Endothelial cell of umbilical vein (primary cell): ENCODE measurements at regions not wholly inside any gene's neighbourhood (a gene's known extent, or its start where the extent isn't known, plus 50 kb on each side); places are given as distances from the start of the nearest gene placed in this dataset.

Experiments
- BruUV-seq: library from RNA; stranded (reverse); fragments of 400-500 nt; replicated peaks from 2 replicates; lab custom pipeline; 2021; lab: Mats Ljungman, UMichigan
- CTCF ChIA-PET: fragments of 300-600, 350-600 bp; sonication (Branson Sonifier 250); formaldehyde crosslinking; loops from one replicate; lab custom pipeline; 2021; ENCODE audit warnings: antibody characterized with exemption, inconsistent platforms; lab: Charles Lee
- POLR2A ChIA-PET: fragments of 300-600, 350-600 bp; sonication (Branson Sonifier 250); formaldehyde crosslinking; loops from one replicate; lab custom pipeline; 2021; ENCODE audit warnings: antibody characterized with exemption, inconsistent platforms; lab: Charles Lee
- DNase-seq: peaks from one replicate; pipeline ENCODE4 v3.0.0-alpha.2; 2011; ENCODE audit warnings: low read depth, low spot score
- FAIRE-seq: peaks from 2 replicates; lab custom pipeline; 2011; peaks lifted over from hg19 to GRCh38; lab: Jason Lieb, UNC
- H2AFZ ChIP-seq: 2 replicates; pipeline ENCODE4 v1.6.0; 2012; ENCODE audit warnings: low read depth, low read length, control low read depth, inconsistent platforms
- H3K27ac ChIP-seq: 2 replicates; pipeline ENCODE4 v1.5.1; 2011; ENCODE audit warnings: low read depth, mild to moderate bottlenecking, control low read depth, low read length, moderate library complexity; ENCODE audit not compliant: insufficient read depth
- H3K27me3 ChIP-seq, 2 experiments: 2 replicates each; pipeline versions ENCODE4 v1.6.0 to v1.6.1; 2011; ENCODE audit warnings: low read length in 2 of 2, mixed read lengths in 1 of 2; ENCODE audit not compliant: control insufficient read depth in 2 of 2, insufficient read depth in 2 of 2
- H3K36me3 ChIP-seq, 2 experiments: 2 replicates in 1 of 2; 3 replicates in 1 of 2; pipeline ENCODE4 v1.5.1; 2011; ENCODE audit warnings: low read length in 2 of 2, mild to moderate bottlenecking in 1 of 2, moderate library complexity in 1 of 2; ENCODE audit not compliant: control insufficient read depth in 2 of 2, insufficient read depth in 2 of 2; ENCODE audit errors: extremely low read depth in 1 of 2
- H3K4me1 ChIP-seq: 3 replicates; pipeline ENCODE4 v1.5.1; 2011; ENCODE audit warnings: mild to moderate bottlenecking, low read length; ENCODE audit not compliant: control insufficient read depth, insufficient read depth; ENCODE audit errors: extremely low read depth
- H3K4me2 ChIP-seq: 2 replicates; pipeline ENCODE4 v1.6.1; 2011; ENCODE audit warnings: low read length, control low read depth, mixed read lengths; ENCODE audit not compliant: insufficient read depth
- H3K4me3 ChIP-seq, 3 experiments: fragments of 200-600 bp in 1 of 3; sonication (generic), shearing (Covaris generic) in 1 of 3; replicated peaks in 1 of 3; 2 replicates each; pipeline ENCODE4 v1.5.1; 2011 to 2016; ENCODE audit warnings: control low read depth in 3 of 3, low read length in 3 of 3, mild to moderate bottlenecking in 2 of 3, inconsistent platforms in 1 of 3, low read depth in 1 of 3, moderate library complexity in 1 of 3; ENCODE audit not compliant: insufficient read depth in 1 of 3
- H3K79me2 ChIP-seq: 2 replicates; pipeline ENCODE4 v1.6.0; 2012; ENCODE audit warnings: low read length, inconsistent platforms; ENCODE audit not compliant: control insufficient read depth, insufficient read depth
- H3K9ac ChIP-seq: replicated peaks from 2 replicates; pipeline ENCODE3; 2011; ENCODE audit warnings: low read length, control low read depth; ENCODE audit not compliant: insufficient read depth; ENCODE audit errors: extremely low read depth
- H3K9me1 ChIP-seq: replicated peaks from 3 replicates; pipeline ENCODE4 v1.6.0; 2011; ENCODE audit warnings: mild to moderate bottlenecking, low read length; ENCODE audit not compliant: control insufficient read depth, insufficient read depth; ENCODE audit errors: extremely low read depth
- H3K9me3 ChIP-seq: replicated peaks from 2 replicates; pipeline ENCODE4 v1.5.1; 2012; ENCODE audit warnings: low read length, inconsistent platforms; ENCODE audit not compliant: control insufficient read depth, insufficient read depth
- H4K20me1 ChIP-seq: replicated peaks from 2 replicates; pipeline ENCODE3; 2011; ENCODE audit warnings: mild to moderate bottlenecking, low read length; ENCODE audit not compliant: control insufficient read depth, insufficient read depth; ENCODE audit errors: extremely low read depth
- CTCF ChIP-seq, 2 donors: IDR thresholded peaks; 1 replicate in 1 of 2; 2 replicates in 1 of 2; pipeline ENCODE4 v1.5.1; 2011; ENCODE audit warnings: low read length in 2 of 2, mild to moderate bottlenecking in 2 of 2, moderate library complexity in 2 of 2, control low read depth in 1 of 2, inconsistent platforms in 1 of 2, low read depth in 1 of 2; ENCODE audit not compliant: insufficient read depth in 1 of 2; ENCODE audit errors: extremely low read depth in 1 of 2
- GATA2 ChIP-seq: IDR thresholded peaks from 2 replicates; pipeline ENCODE4 v1.7.0; 2011; ENCODE audit warnings: low read depth, mild to moderate bottlenecking, moderate library complexity, mixed read lengths, low read length; ENCODE audit not compliant: insufficient read length, insufficient read depth
- JUN ChIP-seq: IDR thresholded peaks from 2 replicates; pipeline ENCODE4 v1.6.1; 2011; ENCODE audit warnings: borderline replicate concordance, low read depth; ENCODE audit not compliant: insufficient read length, insufficient read depth
- MAX ChIP-seq: IDR thresholded peaks from 2 replicates; pipeline ENCODE4 v1.6.1; 2011; ENCODE audit not compliant: insufficient read depth, insufficient read length
- MYC ChIP-seq: IDR thresholded peaks from one replicate; pipeline ENCODE4 v1.6.1; 2011; ENCODE audit warnings: mild to moderate bottlenecking, low read depth, low read length
- POLR2A ChIP-seq: IDR thresholded peaks from 2 replicates; pipeline ENCODE4 v1.6.1; 2012; ENCODE audit warnings: low read depth, mild to moderate bottlenecking, control low read depth, low read length
- POLR2AphosphoS5 ChIP-seq: IDR thresholded peaks from 2 replicates; pipeline ENCODE4 v1.6.1; 2012; ENCODE audit warnings: low read depth, mild to moderate bottlenecking, control low read depth, low read length, moderate library complexity; ENCODE audit not compliant: insufficient read depth
- dilution Hi-C: fragments of 300-500 bp; cut with MboI; formaldehyde crosslinking; loops from one replicate; pipeline ENCODE4 v1.15.0; 2019; ENCODE audit warnings: low sequenced_read_pairs; ENCODE audit not compliant: extremely low pct_ligation_motif_present
- intact Hi-C: fragments of 100-400 bp; cut with micrococcal nuclease; formaldehyde crosslinking; loops from one replicate; pipeline ENCODE4 v1.10.0; 2022

- Histone ChIP-seq H3K9me3 (no peaks in the 10 kb centered on the region), H3K27me3 (no peaks in the 10 kb centered on the region), H3K4me1 (peaks cover 14% of the 10 kb centered on the region), H3K79me2 (no peaks in the 10 kb centered on the region), H3K4me2 (no peak overlapping the region), H3K9me1 (no peaks in the 10 kb centered on the region), H2AFZ (no peak overlapping the region), H4K20me1 (no peaks in the 10 kb centered on the region), H3K27ac (no peak overlapping the region), H3K9ac (no peak overlapping the region), H3K4me3 (no peak overlapping the region), H3K36me3 (no peaks in the 10 kb centered on the region)
- FAIRE-seq (no peak), DNase-seq (no peak)
- no TSS peak for BruUV-seq
- dilution Hi-C loops: no loop called here
- intact Hi-C loops: no loop called here
- TF ChIP-seq MAX: no peak
- TF ChIP-seq JUN: no peak
- no peak for TF ChIP-seq CTCF (IDR thresholded peaks at IDR 0.05; ENCODE audit: extremely low read depth in 1 of 2, insufficient read depth in 1 of 2, low read depth in 1 of 2, low read length in 2 of 2)
- TF ChIP-seq POLR2A: no peak
- no peak for TF ChIP-seq GATA2
- no peak for TF ChIP-seq MYC
- no peak for TF ChIP-seq POLR2AphosphoS5
- POLR2A ChIA-PET: no interaction called here
- CTCF ChIA-PET: no interaction called here
These were observed 164.5 kb upstream of the LMNTD1 start for GRCh38 chr12:25717552-25717951.
